ENCODE measurements at regions not wholly inside any gene's neighbourhood (a gene's known extent, or its start where the extent isn't known, plus 50 kb on each side); places are given as distances from the start of the nearest gene placed in this dataset.

GRCh38 chr17:36876966-36877365 lies 60.3 kb upstream of the LHX1 start:
- TF ChIP-seq CTCF (IDR thresholded peaks at IDR 0.05; ENCODE audit: insufficient read depth, low read length, poor library complexity, severe bottlenecking): no peak
- H3K36me3 ChIP-seq (ENCODE audit: control insufficient read depth, insufficient read depth, low read length): no peaks in the 10 kb centered on the region
- H3K27me3 ChIP-seq (ENCODE audit: control insufficient read depth, insufficient read depth, low read length): no peaks in the 10 kb centered on the region

GRCh38 chr17:36877771-36878170 lies 59.5 kb upstream of the LHX1 start:
- Histone ChIP-seq H3K27me3 (ENCODE audit: control insufficient read depth, insufficient read depth, low read length) (no peaks in the 10 kb centered on the region), H3K36me3 (ENCODE audit: control insufficient read depth, insufficient read depth, low read length) (no peaks in the 10 kb centered on the region), H3K4me3 (ENCODE audit: low read depth, low read length) (no peak overlapping the region)
- no peak for TF ChIP-seq CTCF (IDR thresholded peaks at IDR 0.05; ENCODE audit: insufficient read depth, low read length, poor library complexity, severe bottlenecking)
- no peak for DNase-seq (ENCODE audit: low read depth)

More at GRCh38 chr17:36876966-36877365, 60.3 kb upstream of the LHX1 start:
- H3K4me3 ChIP-seq (ENCODE audit: low read depth, low read length): no peak overlapping the region
- no peak for DNase-seq (ENCODE audit: low read depth)

GRCh38 chr17:36878216-36878615 lies 59.1 kb upstream of the LHX1 start:
- Histone ChIP-seq H3K27me3 (ENCODE audit: control insufficient read depth, insufficient read depth, low read length) (no peaks in the 10 kb centered on the region), H3K4me3 (ENCODE audit: low read depth, low read length) (no peak overlapping the region), H3K36me3 (ENCODE audit: control insufficient read depth, insufficient read depth, low read length) (no peaks in the 10 kb centered on the region)
- TF ChIP-seq CTCF (IDR thresholded peaks at IDR 0.05; ENCODE audit: insufficient read depth, low read length, poor library complexity, severe bottlenecking): no peak
- DNase-seq (ENCODE audit: low read depth): no peak

GRCh38 chr17:36879027-36879426 lies 58.2 kb upstream of the LHX1 start:
- DNase-seq (ENCODE audit: low read depth): no peak
- TF ChIP-seq CTCF (IDR thresholded peaks at IDR 0.05; ENCODE audit: insufficient read depth, low read length, poor library complexity, severe bottlenecking): no peak
- Histone ChIP-seq H3K36me3 (ENCODE audit: control insufficient read depth, insufficient read depth, low read length) (no peaks in the 10 kb centered on the region), H3K4me3 (ENCODE audit: low read depth, low read length) (no peak overlapping the region), H3K27me3 (ENCODE audit: control insufficient read depth, insufficient read depth, low read length) (no peaks in the 10 kb centered on the region)

- Histone ChIP-seq H3K4me3 (ENCODE audit: low read depth, low read length) (no peak overlapping the region), H3K36me3 (ENCODE audit: control insufficient read depth, insufficient read depth, low read length) (no peaks in the 10 kb centered on the region), H3K27me3 (ENCODE audit: control insufficient read depth, insufficient read depth, low read length) (no peaks in the 10 kb centered on the region)
- DNase-seq (ENCODE audit: low read depth): no peak
- no peak for TF ChIP-seq CTCF (IDR thresholded peaks at IDR 0.05; ENCODE audit: insufficient read depth, low read length, poor library complexity, severe bottlenecking)
Observed at GRCh38 chr17:36879624-36880131, 57.6 kb upstream of the LHX1 start.

- Histone ChIP-seq H3K4me3 (ENCODE audit: low read depth, low read length) (no peak overlapping the region), H3K36me3 (ENCODE audit: control insufficient read depth, insufficient read depth, low read length) (no peaks in the 10 kb centered on the region), H3K27me3 (ENCODE audit: control insufficient read depth, insufficient read depth, low read length) (no peaks in the 10 kb centered on the region)
- TF ChIP-seq CTCF (IDR thresholded peaks at IDR 0.05; ENCODE audit: insufficient read depth, low read length, poor library complexity, severe bottlenecking): no peak
- no peak for DNase-seq (ENCODE audit: low read depth)
Observed at GRCh38 chr17:36880268-36880905, 56.9 kb upstream of the LHX1 start.

Data from kidney epithelial cell (primary cell).